C4-2B (cell line): ENCODE measurements at regions not wholly inside any gene's neighbourhood (a gene's known extent, or its start where the extent isn't known, plus 50 kb on each side); places are given as distances from the start of the nearest gene placed in this dataset.

Experiments used
- ZFX ChIP-seq: fragments of 450-650 bp; IDR thresholded peaks from 2 replicates; pipeline ENCODE4 v1.6.1; 2017
- TF ChIP-seq, protein P1 (sequence below): fragments of 450-650 bp; conservative IDR thresholded peaks from 2 replicates; pipeline ENCODE4 v1.5.1; 2017; ENCODE audit warnings: mild to moderate bottlenecking

DNA sequence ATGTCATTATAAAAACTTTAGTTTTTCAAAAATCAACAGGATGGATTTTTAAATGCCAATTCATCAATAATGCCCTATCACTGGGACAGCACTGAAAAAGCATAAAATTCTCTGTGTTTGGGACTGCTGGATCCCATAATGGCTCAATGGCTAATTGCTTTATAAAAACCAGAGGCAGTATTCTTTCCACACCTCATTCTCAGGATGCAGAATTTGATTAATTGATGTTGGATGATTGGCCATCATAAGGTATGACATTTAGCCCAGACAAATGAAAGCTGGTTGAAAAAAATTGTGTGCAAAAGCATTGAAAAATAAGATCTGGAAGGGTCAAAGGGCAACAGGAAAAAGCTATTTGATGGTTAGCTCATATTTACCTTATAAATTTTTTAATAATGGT is 362.2 kb upstream of the SNX7 start:
- TF ChIP-seq, protein P1, sequence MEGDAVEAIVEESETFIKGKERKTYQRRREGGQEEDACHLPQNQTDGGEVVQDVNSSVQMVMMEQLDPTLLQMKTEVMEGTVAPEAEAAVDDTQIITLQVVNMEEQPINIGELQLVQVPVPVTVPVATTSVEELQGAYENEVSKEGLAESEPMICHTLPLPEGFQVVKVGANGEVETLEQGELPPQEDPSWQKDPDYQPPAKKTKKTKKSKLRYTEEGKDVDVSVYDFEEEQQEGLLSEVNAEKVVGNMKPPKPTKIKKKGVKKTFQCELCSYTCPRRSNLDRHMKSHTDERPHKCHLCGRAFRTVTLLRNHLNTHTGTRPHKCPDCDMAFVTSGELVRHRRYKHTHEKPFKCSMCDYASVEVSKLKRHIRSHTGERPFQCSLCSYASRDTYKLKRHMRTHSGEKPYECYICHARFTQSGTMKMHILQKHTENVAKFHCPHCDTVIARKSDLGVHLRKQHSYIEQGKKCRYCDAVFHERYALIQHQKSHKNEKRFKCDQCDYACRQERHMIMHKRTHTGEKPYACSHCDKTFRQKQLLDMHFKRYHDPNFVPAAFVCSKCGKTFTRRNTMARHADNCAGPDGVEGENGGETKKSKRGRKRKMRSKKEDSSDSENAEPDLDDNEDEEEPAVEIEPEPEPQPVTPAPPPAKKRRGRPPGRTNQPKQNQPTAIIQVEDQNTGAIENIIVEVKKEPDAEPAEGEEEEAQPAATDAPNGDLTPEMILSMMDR = no peak
- TF ChIP-seq ZFX = no peak
